HUES48 (cell line): ENCODE measurements at regions not wholly inside any gene's neighbourhood (a gene's known extent, or its start where the extent isn't known, plus 50 kb on each side); places are given as distances from the start of the nearest gene placed in this dataset.

Experiments used
- H3K27ac ChIP-seq: one replicate; pipeline ENCODE4 v1.7.0; 2013; ENCODE audit warnings: low read depth, low read length, inconsistent platforms
- H3K27me3 ChIP-seq: 2 replicates; pipeline ENCODE4 v1.6.1; 2013; ENCODE audit warnings: mild to moderate bottlenecking, low read length; ENCODE audit not compliant: control insufficient read depth, insufficient read depth
- H3K36me3 ChIP-seq: 2 replicates; pipeline ENCODE4 v1.6.1; 2013; ENCODE audit warnings: low read length; ENCODE audit not compliant: control insufficient read depth, insufficient read depth
- H3K4me1 ChIP-seq: 2 replicates; pipeline ENCODE4 v1.6.1; 2013; ENCODE audit warnings: mild to moderate bottlenecking, low read length; ENCODE audit not compliant: control insufficient read depth, insufficient read depth
- H3K4me3 ChIP-seq: 2 replicates; pipeline ENCODE4 v1.5.1; 2013; ENCODE audit warnings: mild to moderate bottlenecking, low read depth, low read length
- H3K9ac ChIP-seq: 2 replicates; pipeline ENCODE4 v1.6.1; 2013; ENCODE audit warnings: mild to moderate bottlenecking, low read depth, low read length, moderate library complexity
- H3K9me3 ChIP-seq: 2 replicates; pipeline ENCODE4 v1.6.1; 2013; ENCODE audit warnings: low read length; ENCODE audit not compliant: control insufficient read depth, insufficient read depth

DNA sequence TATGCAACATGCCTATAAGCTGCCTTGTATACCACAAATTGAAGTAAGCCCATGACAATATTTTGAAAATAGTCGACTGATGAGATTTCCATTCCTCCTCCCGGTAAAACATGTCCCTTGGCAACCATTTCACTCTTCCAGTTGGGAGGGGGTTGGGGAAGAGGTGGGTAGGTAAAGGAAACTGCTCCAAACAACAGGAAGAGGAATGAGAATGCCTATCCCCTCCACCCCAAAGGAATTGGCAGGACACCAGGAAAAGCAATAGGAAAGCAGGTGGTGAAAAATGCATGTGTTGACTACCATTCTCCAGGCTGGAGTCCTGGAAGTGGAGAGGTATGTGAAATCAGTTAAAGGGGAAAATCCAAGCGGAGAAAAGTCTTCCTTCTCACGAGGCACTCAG is 455.9 kb upstream of the PSMD7 start:
- Histone ChIP-seq H3K9me3 (no peaks in the 10 kb centered on the region), H3K27me3 (no peaks in the 10 kb centered on the region), H3K9ac (no peak overlapping the region), H3K4me1 (no peaks in the 10 kb centered on the region), H3K4me3 (no peak overlapping the region), H3K36me3 (no peaks in the 10 kb centered on the region), H3K27ac (no peak overlapping the region)

- Histone ChIP-seq H3K27me3 (no peaks in the 10 kb centered on the region), H3K4me3 (no peak overlapping the region), H3K36me3 (no peaks in the 10 kb centered on the region)
Measured at GRCh38 chr16:73831220-73831619, 465.4 kb upstream of the PSMD7 start.

GRCh38 chr16:73823205-73823849 is 473.3 kb upstream of the PSMD7 start:
- H3K4me3 ChIP-seq: no peak overlapping the region
- no peaks in the 10 kb centered on the region for H3K27me3 ChIP-seq
- no peaks in the 10 kb centered on the region for H3K9me3 ChIP-seq
- H3K9ac ChIP-seq: no peak overlapping the region
- H3K36me3 ChIP-seq: no peaks in the 10 kb centered on the region
- H3K27ac ChIP-seq: no peak overlapping the region
- H3K4me1 ChIP-seq: no peaks in the 10 kb centered on the region

More at GRCh38 chr16:73831220-73831619, 465.4 kb upstream of the PSMD7 start:
- H3K9me3 ChIP-seq: no peaks in the 10 kb centered on the region
- no peak overlapping the region for H3K9ac ChIP-seq
- no peaks in the 10 kb centered on the region for H3K4me1 ChIP-seq
- no peak overlapping the region for H3K27ac ChIP-seq

GRCh38 chr16:73817526-73818324 is 478.9 kb upstream of the PSMD7 start:
- H3K36me3 ChIP-seq: no peaks in the 10 kb centered on the region
- H3K9me3 ChIP-seq: no peaks in the 10 kb centered on the region
- no peak overlapping the region for H3K27ac ChIP-seq
- peaks cover 3% of the 10 kb centered on the region; the same call in 1 of the 2 replicates for H3K4me1 ChIP-seq
- H3K27me3 ChIP-seq: no peaks in the 10 kb centered on the region
- no peak overlapping the region for H3K4me3 ChIP-seq
- H3K9ac ChIP-seq: no peak overlapping the region

DNA sequence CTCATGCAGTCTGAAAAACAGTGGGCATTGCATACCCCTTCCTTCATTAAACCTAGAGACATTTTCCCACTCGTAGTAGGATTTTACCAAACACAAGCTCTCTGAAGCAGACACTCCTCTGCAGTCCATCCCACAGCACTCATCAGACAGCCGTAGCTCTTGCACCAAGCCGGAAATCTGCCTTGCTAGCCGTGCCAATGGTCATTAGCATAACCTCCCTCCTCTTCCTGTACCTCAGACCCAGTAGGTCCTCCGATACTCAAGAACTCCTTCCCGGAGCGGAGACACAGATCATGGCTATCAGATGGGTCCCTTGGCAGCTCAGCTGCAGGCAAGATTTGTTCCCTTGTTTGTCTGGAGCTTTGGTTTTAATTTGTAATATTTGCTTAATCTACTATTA is 483.1 kb upstream of the PSMD7 start:
- no peaks in the 10 kb centered on the region for H3K36me3 ChIP-seq
- no peaks in the 10 kb centered on the region for H3K27me3 ChIP-seq
- no peak overlapping the region for H3K27ac ChIP-seq
- no peak overlapping the region for H3K9ac ChIP-seq
- H3K4me1 ChIP-seq: peaks cover 3% of the 10 kb centered on the region; the same call in 1 of the 2 replicates
- H3K4me3 ChIP-seq: no peak overlapping the region
- no peaks in the 10 kb centered on the region for H3K9me3 ChIP-seq

DNA sequence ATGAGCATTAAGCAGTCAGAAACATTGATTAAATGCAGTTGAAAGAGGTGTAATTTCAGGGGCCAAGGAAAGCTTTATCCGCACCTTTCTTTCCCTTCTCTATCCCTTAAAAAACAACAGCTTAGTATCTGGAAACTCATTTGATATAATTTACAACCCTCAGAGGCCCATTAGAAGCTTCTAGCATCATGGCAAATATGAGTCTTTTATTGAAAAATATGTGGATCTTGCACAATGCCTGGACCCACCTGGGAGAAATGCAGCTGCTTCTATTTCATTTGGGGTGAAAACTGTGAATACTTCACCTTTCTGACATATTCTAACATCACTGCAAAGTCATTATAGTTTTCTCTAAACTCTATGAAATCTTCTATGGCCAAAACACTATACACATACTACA is 492.2 kb upstream of the PSMD7 start:
- Histone ChIP-seq H3K27ac (no peak overlapping the region), H3K9me3 (no peaks in the 10 kb centered on the region), H3K36me3 (no peaks in the 10 kb centered on the region), H3K27me3 (no peaks in the 10 kb centered on the region), H3K9ac (no peak overlapping the region), H3K4me1 (no peaks in the 10 kb centered on the region), H3K4me3 (no peak overlapping the region)

GRCh38 chr16:73798471-73798870 is 498.1 kb upstream of the PSMD7 start:
- Histone ChIP-seq H3K4me1 (no peaks in the 10 kb centered on the region), H3K27me3 (no peaks in the 10 kb centered on the region), H3K27ac (no peak overlapping the region), H3K9ac (no peak overlapping the region), H3K4me3 (no peak overlapping the region), H3K36me3 (no peaks in the 10 kb centered on the region), H3K9me3 (no peaks in the 10 kb centered on the region)

DNA sequence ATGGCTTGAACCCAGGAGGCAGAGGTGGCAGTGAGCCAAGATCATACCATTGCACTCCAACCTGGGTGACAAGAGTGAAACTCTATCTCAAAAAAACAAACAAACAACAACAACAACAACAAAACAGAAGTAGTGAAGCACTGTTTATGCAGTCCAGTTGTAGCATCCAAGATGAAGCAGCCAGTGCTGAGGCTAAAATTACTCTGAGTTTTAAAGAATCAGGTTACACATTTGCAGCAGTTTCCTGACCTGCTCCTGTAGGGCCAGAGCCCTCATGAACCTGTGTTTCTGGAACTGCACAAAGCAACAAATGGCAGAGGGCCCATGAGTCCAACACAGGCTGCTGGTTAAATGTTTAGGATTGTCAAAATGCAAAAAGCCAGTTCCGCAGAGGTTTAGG is 499.5 kb upstream of the PSMD7 start:
- no peaks in the 10 kb centered on the region for H3K27me3 ChIP-seq
- no peak overlapping the region for H3K27ac ChIP-seq
- no peaks in the 10 kb centered on the region for H3K36me3 ChIP-seq
- no peaks in the 10 kb centered on the region for H3K4me1 ChIP-seq
- no peak overlapping the region for H3K9ac ChIP-seq
- no peak overlapping the region for H3K4me3 ChIP-seq
- H3K9me3 ChIP-seq: no peaks in the 10 kb centered on the region

GRCh38 chr16:73796241-73796640 is 500.4 kb upstream of the PSMD7 start:
- no peak overlapping the region for H3K27ac ChIP-seq
- no peaks in the 10 kb centered on the region for H3K9me3 ChIP-seq
- H3K36me3 ChIP-seq: no peaks in the 10 kb centered on the region
- H3K4me1 ChIP-seq: no peaks in the 10 kb centered on the region
- H3K4me3 ChIP-seq: no peak overlapping the region
- no peak overlapping the region for H3K9ac ChIP-seq
- H3K27me3 ChIP-seq: no peaks in the 10 kb centered on the region

DNA sequence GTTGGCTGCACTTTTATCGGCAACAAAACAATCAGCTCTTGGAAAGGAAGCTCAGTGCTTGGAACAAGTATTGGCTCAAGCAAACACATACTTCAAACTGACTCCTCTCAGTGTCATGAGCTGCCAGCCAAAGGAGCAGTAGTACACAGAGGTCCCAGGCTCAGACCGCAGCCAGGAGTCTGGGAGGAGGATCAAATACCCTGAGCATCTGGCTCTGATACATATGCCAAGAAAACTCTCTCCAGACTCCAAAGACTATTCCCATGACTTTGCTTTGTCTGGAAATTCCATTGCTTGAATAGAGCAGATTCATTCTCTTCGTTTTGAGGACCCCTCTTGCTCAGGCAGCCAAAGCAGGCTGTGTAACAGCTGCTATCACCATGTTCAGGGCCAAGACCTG is 501.6 kb upstream of the PSMD7 start:
- H3K4me3 ChIP-seq: no peak overlapping the region
- no peaks in the 10 kb centered on the region for H3K36me3 ChIP-seq
- no peaks in the 10 kb centered on the region for H3K27me3 ChIP-seq
- no peaks in the 10 kb centered on the region for H3K9me3 ChIP-seq
- H3K27ac ChIP-seq: no peak overlapping the region
- H3K4me1 ChIP-seq: no peaks in the 10 kb centered on the region
- no peak overlapping the region for H3K9ac ChIP-seq

GRCh38 chr16:73793871-73794437 is 502.7 kb upstream of the PSMD7 start:
- H3K9ac ChIP-seq: no peak overlapping the region
- H3K27ac ChIP-seq: no peak overlapping the region
- H3K4me3 ChIP-seq: no peak overlapping the region
- no peaks in the 10 kb centered on the region for H3K36me3 ChIP-seq
- no peaks in the 10 kb centered on the region for H3K4me1 ChIP-seq
- H3K9me3 ChIP-seq: no peaks in the 10 kb centered on the region
- no peaks in the 10 kb centered on the region for H3K27me3 ChIP-seq
